ENCODE measurements at regions not wholly inside any gene's neighbourhood (a gene's known extent, or its start where the extent isn't known, plus 50 kb on each side); places are given as distances from the start of the nearest gene placed in this dataset.
"Not testable (repeated sequence)": the region's sequence is repeated elsewhere in the genome, so short reads cannot be mapped to it uniquely, and the experiment has no call there.

GRCh38 chr3:70471464-70472342, 159.3 kb upstream of the MDFIC2 start:
- DNase-seq: no peak

GRCh38 chr3:70466096-70466495, 153.7 kb upstream of the MDFIC2 start:
- no peak for DNase-seq

- DNase-seq: no peak
Observed at GRCh38 chr3:70464876-70465275, 152.4 kb upstream of the MDFIC2 start.

GRCh38 chr3:70464465-70464864, 152.0 kb upstream of the MDFIC2 start:
- DNase-seq: no peak

- not testable (repeated sequence) for DNase-seq
Observed at GRCh38 chr3:70450220-70450619, 137.8 kb upstream of the MDFIC2 start.

- not testable (repeated sequence) for DNase-seq
Observed at GRCh38 chr3:70435422-70435821, 123.0 kb upstream of the MDFIC2 start.

- DNase-seq: no peak
Observed at GRCh38 chr3:70433091-70433490, 120.7 kb upstream of the MDFIC2 start.

GRCh38 chr3:70431911-70432310, 119.5 kb upstream of the MDFIC2 start:
- no peak for DNase-seq

GRCh38 chr3:70426071-70426470, 113.6 kb upstream of the MDFIC2 start:
- DNase-seq: no peak

- no peak for DNase-seq
Observed at GRCh38 chr3:70421506-70421905, 109.1 kb upstream of the MDFIC2 start.

- no peak for DNase-seq
Observed at GRCh38 chr3:70409018-70409417, 96.6 kb upstream of the MDFIC2 start.

GRCh38 chr3:70400194-70400593, 87.8 kb upstream of the MDFIC2 start:
- no peak for DNase-seq

- DNase-seq: no peak
Observed at GRCh38 chr3:70393881-70394612, 81.6 kb upstream of the MDFIC2 start.

- DNase-seq: no peak
Observed at GRCh38 chr3:70392227-70392626, 79.8 kb upstream of the MDFIC2 start.

- no peak for DNase-seq
Observed at GRCh38 chr3:70387889-70388288, 75.5 kb upstream of the MDFIC2 start.

GRCh38 chr3:70386846-70387245, 74.4 kb upstream of the MDFIC2 start:
- DNase-seq: no peak

GRCh38 chr3:70386043-70386442, 73.6 kb upstream of the MDFIC2 start:
- no peak for DNase-seq

- DNase-seq: no peak
Observed at GRCh38 chr3:70383360-70383831, 71.0 kb upstream of the MDFIC2 start.

GRCh38 chr3:70374179-70374578, 61.7 kb upstream of the MDFIC2 start:
- DNase-seq: no peak

Data from NCI-H524 treated with DMSO at 0.1 percent for 48 hours (cell line).